GM08714 (cell line): ENCODE measurements at regions not wholly inside any gene's neighbourhood (a gene's known extent, or its start where the extent isn't known, plus 50 kb on each side); places are given as distances from the start of the nearest gene placed in this dataset.
"Not testable (repeated sequence)": the region's sequence is repeated elsewhere in the genome, so short reads cannot be mapped to it uniquely, and the experiment has no call there.

Experiments
- H3K4me3 ChIP-seq: fragments of 200-500 bp; sonication (Bioruptor generic); 2 replicates; pipeline ENCODE4 v1.5.1; 2014; ENCODE audit warnings: mild to moderate bottlenecking, low read length, inconsistent platforms
- ZNF274 ChIP-seq: IDR thresholded peaks from 2 replicates; pipeline ENCODE4 v1.6.1; 2012; ENCODE audit warnings: mild to moderate bottlenecking, low read depth, low read length

DNA sequence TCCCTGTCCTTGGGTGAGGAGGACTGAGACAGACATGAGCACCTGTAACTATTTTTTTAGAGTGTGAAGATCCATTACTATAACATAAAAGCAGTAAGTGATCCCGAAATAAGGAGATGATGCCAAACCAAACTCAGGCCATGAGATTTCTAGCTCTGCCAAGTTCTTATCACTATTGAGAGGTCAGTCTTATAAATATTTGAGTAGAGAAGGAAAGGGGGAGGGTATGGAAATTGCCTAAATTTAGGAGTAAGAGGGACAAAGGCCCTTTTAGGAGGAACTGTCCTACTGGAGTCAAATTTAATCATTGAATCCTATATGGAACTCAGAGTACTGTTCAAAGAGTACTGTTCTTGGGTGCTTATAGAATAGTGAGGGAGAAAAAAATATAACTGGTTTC lies 326.9 kb upstream of the NAALADL2 start:
- no peak for TF ChIP-seq ZNF274
- H3K4me3 ChIP-seq = no peak overlapping the region

DNA sequence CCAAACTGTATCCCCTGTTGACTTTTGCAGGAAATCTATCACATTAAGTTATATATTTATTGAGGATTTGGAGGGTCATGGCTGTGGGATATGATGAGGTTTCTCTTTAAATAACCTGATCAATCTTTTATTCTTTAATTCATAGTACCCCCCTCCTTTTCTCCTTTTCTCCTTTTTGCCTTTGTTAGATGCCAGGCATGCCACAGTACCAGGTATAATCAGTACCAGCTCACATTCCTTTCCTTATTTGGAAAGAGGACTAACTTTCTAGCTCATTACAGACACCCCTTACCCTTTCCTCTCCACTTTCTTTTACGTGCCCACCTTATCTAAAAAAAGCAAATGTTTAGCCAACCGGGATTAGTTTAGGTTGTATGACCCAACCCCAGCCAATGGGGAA lies 326.4 kb upstream of the NAALADL2 start:
- no peak for TF ChIP-seq ZNF274
- H3K4me3 ChIP-seq = no peak overlapping the region

- no peak for TF ChIP-seq ZNF274
- H3K4me3 ChIP-seq = no peak overlapping the region
Observed at GRCh38 chr3:174533286-174533685, 325.8 kb upstream of the NAALADL2 start.

- no peak overlapping the region for H3K4me3 ChIP-seq
- TF ChIP-seq ZNF274 = no peak
Observed at GRCh38 chr3:174536319-174536718, 322.8 kb upstream of the NAALADL2 start.

GRCh38 chr3:174538151-174538550 lies 321.0 kb upstream of the NAALADL2 start:
- TF ChIP-seq ZNF274 = no peak
- H3K4me3 ChIP-seq = no peak overlapping the region

DNA sequence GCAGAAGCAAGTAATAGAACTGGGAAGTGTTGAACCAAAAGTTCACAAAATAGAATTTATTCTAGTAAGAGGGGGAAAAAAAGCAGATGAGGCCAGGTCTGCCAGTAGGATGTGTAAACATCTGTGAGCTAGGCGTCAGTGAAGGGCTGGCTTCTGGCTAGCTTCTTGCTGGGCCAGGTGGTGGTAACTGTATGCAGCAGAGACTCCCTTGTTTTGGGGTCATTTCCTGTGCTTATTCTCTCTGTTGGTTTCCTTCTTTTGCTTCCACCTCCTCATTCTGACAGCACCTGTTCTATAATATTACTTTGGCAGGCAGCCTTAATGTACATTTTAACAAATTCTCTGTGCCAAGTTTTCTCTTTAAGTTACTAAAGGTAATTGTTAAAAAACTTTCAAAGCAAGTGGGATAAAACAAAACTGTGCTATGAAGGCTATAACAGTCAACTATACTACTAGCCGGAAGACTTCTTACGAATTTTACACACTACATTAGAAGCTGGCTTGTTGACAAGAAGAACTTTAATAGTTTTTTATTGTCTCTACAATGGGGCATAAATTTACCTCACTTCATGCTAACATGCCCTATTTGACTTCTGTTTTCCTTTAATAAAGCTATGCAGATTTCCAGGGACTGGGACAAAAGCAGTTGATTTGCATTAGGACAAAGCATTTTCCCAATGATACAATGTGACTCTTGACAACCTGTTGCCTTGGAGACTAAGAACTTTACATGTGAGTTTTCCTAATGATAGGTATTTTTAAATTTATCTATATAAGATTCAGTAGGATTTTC lies 318.8 kb upstream of the NAALADL2 start:
- H3K4me3 ChIP-seq = no peak overlapping the region
- no peak for TF ChIP-seq ZNF274

DNA sequence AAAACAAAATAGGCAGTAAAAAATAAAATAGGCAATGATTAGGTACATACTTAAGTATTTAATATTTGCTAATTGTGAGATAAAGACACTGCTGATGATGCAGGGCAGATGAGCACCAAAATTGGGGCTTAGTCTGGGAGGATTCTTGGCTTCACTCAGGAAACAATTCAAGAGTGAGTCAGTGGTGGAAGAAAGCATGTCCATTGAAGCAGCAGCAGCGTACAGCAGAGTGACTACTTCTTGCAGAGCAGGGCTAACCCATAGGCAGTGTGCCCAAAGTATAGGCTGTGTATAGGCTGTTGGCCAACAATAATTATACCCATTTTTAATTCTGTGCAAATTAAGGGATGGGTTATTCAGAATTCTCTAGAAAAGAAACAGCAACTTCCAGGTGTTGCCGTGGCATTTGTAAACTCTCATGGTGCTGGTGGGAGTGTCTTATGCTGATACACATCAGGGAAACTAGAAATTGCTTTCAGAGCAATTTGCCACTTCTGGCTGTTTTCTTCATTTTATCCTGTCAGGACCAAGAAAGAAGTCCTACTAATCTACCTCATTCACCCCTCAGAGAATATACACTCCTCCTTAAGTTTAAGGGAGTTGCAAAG lies 317.3 kb upstream of the NAALADL2 start:
- no peak for TF ChIP-seq ZNF274
- no peak overlapping the region for H3K4me3 ChIP-seq

- no peak for TF ChIP-seq ZNF274
Observed at GRCh38 chr3:174547801-174548435, 311.2 kb upstream of the NAALADL2 start.

DNA sequence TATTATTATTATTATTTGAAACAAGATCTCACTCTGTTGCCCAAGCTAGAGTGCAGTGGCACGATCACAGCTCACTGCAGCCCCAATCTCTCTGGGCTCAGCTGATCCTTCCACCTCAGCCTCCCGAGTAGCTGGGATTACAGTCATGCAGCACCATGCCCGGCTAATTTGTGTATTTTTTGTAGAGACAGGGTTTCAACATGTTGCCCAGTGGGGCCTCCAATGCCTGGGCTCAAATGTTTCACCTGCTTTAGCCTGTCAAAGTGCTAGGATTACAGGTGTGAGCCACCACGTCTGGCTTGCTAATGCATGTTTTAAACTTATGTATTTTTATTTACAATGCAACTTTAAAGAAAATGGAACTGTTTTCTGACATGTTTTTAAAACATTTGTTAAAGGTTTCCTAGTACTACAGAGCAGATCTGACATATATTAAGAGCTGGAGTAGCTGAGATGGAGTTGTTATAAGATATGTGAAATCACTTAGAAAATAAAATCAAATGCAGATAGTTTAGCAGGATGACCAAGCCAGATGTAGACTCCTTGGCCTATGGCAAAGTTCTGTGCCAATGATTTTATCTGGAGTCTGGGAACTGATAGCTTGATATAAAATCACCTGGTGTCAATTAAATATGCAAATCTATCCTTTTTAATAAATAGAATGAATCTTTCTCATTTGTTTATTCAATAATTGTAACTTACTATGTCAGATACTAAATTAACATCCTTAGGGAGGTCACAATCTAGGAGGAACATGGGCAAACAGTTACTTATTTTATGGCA lies 310.1 kb upstream of the NAALADL2 start:
- TF ChIP-seq ZNF274 = no peak
- no peak overlapping the region for H3K4me3 ChIP-seq

More at GRCh38 chr3:174547801-174548435, 311.2 kb upstream of the NAALADL2 start:
- no peak overlapping the region for H3K4me3 ChIP-seq

- no peak for TF ChIP-seq ZNF274
- H3K4me3 ChIP-seq = no peak overlapping the region
Observed at GRCh38 chr3:174581558-174581957, 277.6 kb upstream of the NAALADL2 start.

DNA sequence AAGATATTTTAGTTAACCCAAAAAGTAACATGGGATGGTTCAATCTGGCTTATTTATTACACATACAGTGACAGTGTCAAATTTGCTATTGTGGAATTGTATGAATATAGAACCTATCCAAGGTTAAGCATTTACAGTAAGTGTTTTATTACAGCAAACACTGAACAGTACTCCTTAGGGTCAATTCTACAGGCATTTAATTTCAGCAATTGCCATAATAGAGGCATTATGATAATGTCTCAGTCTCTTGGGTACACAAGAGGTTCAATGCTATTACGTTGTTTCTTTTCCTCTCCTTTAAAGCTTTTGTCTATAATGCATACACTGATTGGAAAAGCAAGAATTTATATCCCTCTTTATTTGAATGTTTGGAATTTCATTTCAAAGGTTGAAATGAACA lies 275.7 kb upstream of the NAALADL2 start:
- no peak overlapping the region for H3K4me3 ChIP-seq
- TF ChIP-seq ZNF274 = no peak

GRCh38 chr3:174587137-174587536 lies 272.0 kb upstream of the NAALADL2 start:
- not testable (repeated sequence) for H3K4me3 ChIP-seq

DNA sequence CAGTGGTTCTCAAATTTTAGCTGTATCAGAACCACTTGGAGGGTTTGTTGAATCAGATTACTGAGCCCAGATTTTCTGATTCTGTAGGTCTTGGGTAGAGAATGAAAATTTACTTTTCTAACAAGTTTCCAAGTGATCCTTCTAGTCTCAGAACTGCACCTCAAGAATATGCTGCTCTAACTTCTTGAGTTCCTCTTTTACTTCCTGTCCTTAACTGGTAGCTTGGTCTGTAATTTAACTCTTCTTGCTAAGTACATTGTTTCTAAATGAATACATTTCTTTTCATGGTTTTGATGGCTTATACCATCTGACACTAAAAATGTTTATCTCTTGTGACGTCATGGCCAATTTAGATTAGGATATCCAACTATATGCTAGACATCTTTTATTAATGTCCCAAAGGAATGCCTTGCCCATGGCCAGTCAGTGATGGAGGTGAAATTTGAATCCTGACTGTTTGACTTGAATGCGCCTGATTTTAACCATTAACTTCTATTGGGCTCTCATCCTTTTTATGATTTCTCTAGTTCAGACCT lies 262.6 kb upstream of the NAALADL2 start:
- H3K4me3 ChIP-seq = no peak overlapping the region
- TF ChIP-seq ZNF274 = no peak

- no peak for TF ChIP-seq ZNF274
- H3K4me3 ChIP-seq = no peak overlapping the region
Observed at GRCh38 chr3:174598885-174599439, 260.2 kb upstream of the NAALADL2 start.

DNA sequence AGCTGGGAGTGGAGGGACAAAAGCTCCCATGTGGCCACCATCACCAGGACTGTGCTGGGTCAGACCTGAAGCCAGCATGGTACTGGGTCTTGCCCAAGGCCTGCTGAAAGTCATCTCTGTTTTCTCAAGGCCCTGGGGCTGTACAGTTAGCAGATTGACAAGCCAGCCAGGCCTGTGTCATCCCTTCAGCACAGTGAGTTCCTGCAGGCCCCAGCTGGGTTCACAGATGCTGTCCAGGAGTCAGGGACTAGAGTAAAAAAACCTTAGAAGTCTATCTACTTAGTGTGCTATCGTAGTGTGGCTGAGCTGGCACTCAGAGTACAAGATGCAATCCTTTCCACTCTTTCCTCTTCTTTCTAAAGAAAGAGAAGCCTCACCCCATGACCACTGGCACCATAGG lies 246.0 kb upstream of the NAALADL2 start:
- H3K4me3 ChIP-seq = no peak overlapping the region
- TF ChIP-seq ZNF274 = no peak
